HL-60 (cell line): ENCODE measurements at regions not wholly inside any gene's neighbourhood (a gene's known extent, or its start where the extent isn't known, plus 50 kb on each side); places are given as distances from the start of the nearest gene placed in this dataset.

Experiments
- DNase-seq, 2 experiments: peaks; one replicate each; pipeline ENCODE4 v3.0.0-alpha.2; 2010 to 2020; ENCODE audit warnings: low read depth in 1 of 2, low spot score in 1 of 2
- H3K27ac ChIP-seq: fragments of 250-450 bp; sonication (Bioruptor Pico); replicated peaks from 2 replicates; pipeline ENCODE4 v1.5.1; 2020; ENCODE audit warnings: mild to moderate bottlenecking, moderate library complexity
- H3K27me3 ChIP-seq: fragments of 250-450 bp; sonication (Bioruptor Pico); 2 replicates; pipeline ENCODE4 v1.5.1; 2021; ENCODE audit warnings: mild to moderate bottlenecking, moderate library complexity; ENCODE audit not compliant: insufficient read depth, poor library complexity, severe bottlenecking
- H3K4me3 ChIP-seq: replicated peaks from 2 replicates; pipeline ENCODE4 v1.5.1; 2011; ENCODE audit warnings: mild to moderate bottlenecking, control low read depth, low read length; ENCODE audit not compliant: insufficient read depth
- GABPA ChIP-seq: IDR thresholded peaks from 2 replicates; pipeline ENCODE4 v1.6.1; 2012; ENCODE audit warnings: low read depth
- POLR2AphosphoS5 ChIP-seq: IDR thresholded peaks from 2 replicates; pipeline ENCODE4 v1.6.1; 2012; ENCODE audit warnings: low read depth
- SPI1 ChIP-seq: IDR thresholded peaks from 2 replicates; pipeline ENCODE4 v1.6.1; 2012; ENCODE audit warnings: low read depth, mild to moderate bottlenecking, borderline replicate concordance
- TF ChIP-seq, protein P1 (sequence below): IDR thresholded peaks from one replicate; pipeline ENCODE4 v1.5.1; 2011; ENCODE audit warnings: low read length, control low read depth, inconsistent platforms; ENCODE audit not compliant: insufficient read depth
- TF ChIP-seq, protein P2 (sequence below): IDR thresholded peaks from 2 replicates; pipeline ENCODE4 v1.6.1; 2012; ENCODE audit warnings: low read depth; ENCODE audit not compliant: insufficient replicate concordance

DNA sequence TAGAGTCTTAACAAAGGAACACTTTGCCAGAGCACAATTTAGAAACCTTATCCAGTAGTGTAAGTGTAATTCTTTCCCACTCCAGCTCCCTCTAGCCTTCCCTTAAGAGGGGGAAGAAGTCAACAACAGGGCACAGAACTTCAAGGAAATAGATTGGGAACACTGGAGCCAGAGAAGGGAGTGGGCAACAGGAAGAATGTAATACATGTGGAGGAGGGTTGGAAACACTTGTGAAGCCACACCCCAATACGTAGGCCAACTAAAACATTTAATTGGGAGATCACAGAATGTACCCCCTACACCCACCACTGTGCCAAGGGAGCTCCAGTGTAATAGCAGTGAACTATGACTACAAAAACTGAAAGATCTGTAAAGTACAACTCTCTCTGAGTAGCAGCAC is 735.7 kb upstream of the HS3ST5 start:
- no peak for DNase-seq
- TF ChIP-seq, protein P1, sequence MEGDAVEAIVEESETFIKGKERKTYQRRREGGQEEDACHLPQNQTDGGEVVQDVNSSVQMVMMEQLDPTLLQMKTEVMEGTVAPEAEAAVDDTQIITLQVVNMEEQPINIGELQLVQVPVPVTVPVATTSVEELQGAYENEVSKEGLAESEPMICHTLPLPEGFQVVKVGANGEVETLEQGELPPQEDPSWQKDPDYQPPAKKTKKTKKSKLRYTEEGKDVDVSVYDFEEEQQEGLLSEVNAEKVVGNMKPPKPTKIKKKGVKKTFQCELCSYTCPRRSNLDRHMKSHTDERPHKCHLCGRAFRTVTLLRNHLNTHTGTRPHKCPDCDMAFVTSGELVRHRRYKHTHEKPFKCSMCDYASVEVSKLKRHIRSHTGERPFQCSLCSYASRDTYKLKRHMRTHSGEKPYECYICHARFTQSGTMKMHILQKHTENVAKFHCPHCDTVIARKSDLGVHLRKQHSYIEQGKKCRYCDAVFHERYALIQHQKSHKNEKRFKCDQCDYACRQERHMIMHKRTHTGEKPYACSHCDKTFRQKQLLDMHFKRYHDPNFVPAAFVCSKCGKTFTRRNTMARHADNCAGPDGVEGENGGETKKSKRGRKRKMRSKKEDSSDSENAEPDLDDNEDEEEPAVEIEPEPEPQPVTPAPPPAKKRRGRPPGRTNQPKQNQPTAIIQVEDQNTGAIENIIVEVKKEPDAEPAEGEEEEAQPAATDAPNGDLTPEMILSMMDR: no peak
- TF ChIP-seq POLR2AphosphoS5: no peak
- TF ChIP-seq GABPA: no peak
- no peak for TF ChIP-seq SPI1
- TF ChIP-seq, protein P2, sequence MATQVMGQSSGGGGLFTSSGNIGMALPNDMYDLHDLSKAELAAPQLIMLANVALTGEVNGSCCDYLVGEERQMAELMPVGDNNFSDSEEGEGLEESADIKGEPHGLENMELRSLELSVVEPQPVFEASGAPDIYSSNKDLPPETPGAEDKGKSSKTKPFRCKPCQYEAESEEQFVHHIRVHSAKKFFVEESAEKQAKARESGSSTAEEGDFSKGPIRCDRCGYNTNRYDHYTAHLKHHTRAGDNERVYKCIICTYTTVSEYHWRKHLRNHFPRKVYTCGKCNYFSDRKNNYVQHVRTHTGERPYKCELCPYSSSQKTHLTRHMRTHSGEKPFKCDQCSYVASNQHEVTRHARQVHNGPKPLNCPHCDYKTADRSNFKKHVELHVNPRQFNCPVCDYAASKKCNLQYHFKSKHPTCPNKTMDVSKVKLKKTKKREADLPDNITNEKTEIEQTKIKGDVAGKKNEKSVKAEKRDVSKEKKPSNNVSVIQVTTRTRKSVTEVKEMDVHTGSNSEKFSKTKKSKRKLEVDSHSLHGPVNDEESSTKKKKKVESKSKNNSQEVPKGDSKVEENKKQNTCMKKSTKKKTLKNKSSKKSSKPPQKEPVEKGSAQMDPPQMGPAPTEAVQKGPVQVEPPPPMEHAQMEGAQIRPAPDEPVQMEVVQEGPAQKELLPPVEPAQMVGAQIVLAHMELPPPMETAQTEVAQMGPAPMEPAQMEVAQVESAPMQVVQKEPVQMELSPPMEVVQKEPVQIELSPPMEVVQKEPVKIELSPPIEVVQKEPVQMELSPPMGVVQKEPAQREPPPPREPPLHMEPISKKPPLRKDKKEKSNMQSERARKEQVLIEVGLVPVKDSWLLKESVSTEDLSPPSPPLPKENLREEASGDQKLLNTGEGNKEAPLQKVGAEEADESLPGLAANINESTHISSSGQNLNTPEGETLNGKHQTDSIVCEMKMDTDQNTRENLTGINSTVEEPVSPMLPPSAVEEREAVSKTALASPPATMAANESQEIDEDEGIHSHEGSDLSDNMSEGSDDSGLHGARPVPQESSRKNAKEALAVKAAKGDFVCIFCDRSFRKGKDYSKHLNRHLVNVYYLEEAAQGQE: no peak

DNA sequence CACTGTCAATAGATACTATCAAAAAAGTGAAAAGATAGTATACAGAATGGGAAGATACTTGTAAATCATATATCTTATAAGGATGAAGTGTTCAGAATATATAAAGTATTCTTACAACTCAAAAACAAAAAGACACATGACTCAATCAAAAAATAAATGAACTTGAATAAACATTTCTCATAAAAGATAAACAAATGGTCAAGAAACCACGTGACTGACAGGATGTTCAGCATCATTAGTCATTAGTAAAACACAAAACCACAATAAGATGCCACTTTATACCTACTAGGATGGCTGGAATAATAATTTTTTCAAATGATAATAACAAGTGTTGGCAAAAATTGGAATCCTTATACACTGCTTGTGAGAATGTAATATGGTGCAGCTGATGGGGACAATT is 729.1 kb upstream of the HS3ST5 start:
- no peak overlapping the region for H3K27ac ChIP-seq
- TF ChIP-seq POLR2AphosphoS5: no peak
- TF ChIP-seq SPI1: no peak
- no peak for TF ChIP-seq GABPA
- TF ChIP-seq, protein P2: no peak
- TF ChIP-seq, protein P1: no peak

More for the DNA sequence above, 735.7 kb upstream of the HS3ST5 start:
- Histone ChIP-seq H3K27me3 (no peaks in the 10 kb centered on the region), H3K4me3 (no peak overlapping the region), H3K27ac (no peak overlapping the region)

DNA sequence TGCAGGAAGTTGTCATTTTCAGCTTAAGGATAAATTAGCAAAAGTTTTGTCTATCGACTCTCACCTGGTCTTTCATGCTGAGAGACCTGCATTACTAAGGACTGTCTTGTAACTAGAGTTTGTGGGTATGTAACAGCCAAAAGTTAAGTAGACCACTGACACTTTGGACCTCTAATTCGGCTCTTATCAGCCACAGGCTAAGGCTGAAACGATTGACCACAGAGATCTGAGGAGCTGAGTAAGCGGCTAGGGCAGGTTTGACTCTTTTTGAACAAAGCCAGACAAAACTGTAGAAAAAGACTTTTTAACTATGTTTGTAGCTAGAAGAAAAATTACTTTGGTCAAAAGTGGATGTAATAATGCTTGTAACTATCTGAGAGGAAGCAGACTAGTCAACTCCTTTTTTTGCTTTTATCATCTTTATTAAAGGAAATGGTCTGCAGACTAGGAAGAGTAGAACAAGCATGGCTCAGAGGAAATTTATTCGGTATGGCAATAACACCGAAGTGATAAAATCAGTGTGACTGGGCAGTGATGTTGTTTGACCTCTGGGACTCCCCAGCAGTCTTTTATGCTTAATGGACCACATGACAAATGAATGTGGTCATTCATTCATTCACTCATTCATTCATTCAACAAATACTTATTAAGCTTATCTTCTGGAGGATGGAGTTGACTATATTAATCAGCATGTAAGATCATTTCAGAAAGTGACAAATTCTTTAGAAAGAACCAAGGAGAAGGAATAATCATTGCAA is 725.0 kb upstream of the HS3ST5 start:
- TF ChIP-seq, protein P1: no peak
- TF ChIP-seq GABPA: no peak
- TF ChIP-seq, protein P2: no peak
- no peak for TF ChIP-seq SPI1
- TF ChIP-seq POLR2AphosphoS5: no peak
- DNase-seq: no peak
- Histone ChIP-seq H3K27me3 (no peaks in the 10 kb centered on the region), H3K27ac (no peak overlapping the region), H3K4me3 (no peak overlapping the region)

More for the DNA sequence above, 729.1 kb upstream of the HS3ST5 start:
- DNase-seq: no peak
- no peaks in the 10 kb centered on the region for H3K27me3 ChIP-seq
- H3K4me3 ChIP-seq: no peak overlapping the region
